ENCODE measurements at regions not wholly inside any gene's neighbourhood (a gene's known extent, or its start where the extent isn't known, plus 50 kb on each side); places are given as distances from the start of the nearest gene placed in this dataset.

DNA sequence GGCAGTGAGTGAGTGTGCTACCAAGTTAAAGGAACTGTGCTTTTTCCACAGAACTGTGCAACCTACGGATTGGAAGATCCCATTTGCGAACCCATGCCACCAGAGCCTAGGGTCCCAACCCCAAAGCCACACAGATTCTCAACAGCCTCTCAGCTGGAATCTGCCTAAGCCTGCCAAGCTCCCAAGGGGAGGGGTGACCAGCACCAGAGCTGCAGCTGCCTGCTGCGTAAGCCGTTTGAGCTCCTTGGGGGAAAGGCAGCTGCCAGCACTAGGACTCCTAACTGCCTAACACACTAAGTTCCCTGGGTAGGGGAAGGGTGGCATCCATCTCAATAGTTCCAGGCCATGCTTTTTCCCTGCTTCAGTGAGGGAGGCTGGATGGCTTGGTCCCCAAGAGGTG lies 738.1 kb upstream of the PRKX start:
- DNase-seq: no peak

- no peak for DNase-seq
Measured at GRCh38 chrX:4450177-4450576, 736.7 kb upstream of the PRKX start.

GRCh38 chrX:4435905-4436304 lies 722.5 kb upstream of the PRKX start:
- DNase-seq: no peak

DNA sequence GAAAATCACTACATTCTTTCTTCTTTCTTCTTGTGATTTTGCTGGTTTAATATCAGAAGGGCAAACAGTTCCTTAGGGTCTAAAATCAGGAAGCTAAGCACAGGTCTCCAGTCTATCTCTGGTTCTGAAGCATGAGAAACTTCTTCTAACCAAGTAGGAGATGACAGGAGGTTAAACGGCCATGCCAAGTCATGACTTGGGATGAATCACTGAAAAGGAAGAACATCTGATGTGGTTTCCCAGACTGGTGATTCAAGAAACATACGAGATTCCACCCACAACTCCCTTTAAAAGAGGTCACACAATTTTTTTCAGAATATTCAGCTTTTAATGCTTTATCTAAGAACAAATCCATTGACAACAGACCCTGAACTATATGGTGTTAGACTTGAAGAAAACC lies 684.0 kb upstream of the PRKX start:
- no peak for DNase-seq

- no peak for DNase-seq
Measured at GRCh38 chrX:4382273-4382672, 668.8 kb upstream of the PRKX start.

DNA sequence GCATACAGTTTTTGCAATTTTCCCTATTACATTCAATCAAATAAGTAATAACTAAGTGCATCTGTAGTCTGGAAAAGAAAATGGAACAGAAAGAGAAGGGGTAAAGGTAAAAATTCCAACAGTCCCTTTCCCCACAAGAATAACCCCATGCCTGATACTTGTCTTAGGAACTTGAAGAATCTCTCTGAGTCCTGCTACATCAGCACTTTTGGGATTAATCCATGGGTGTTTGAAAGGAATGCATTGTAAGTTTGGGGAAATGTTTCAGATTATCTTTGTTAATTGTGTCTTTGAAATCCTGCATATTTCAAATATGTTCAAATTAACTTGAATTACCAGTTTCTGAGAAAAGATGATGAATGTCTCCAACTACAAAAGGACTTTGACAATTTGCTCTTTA lies 667.3 kb upstream of the PRKX start:
- no peak for DNase-seq

- DNase-seq: no peak
Measured at GRCh38 chrX:4379071-4379470, 665.6 kb upstream of the PRKX start.

DNA sequence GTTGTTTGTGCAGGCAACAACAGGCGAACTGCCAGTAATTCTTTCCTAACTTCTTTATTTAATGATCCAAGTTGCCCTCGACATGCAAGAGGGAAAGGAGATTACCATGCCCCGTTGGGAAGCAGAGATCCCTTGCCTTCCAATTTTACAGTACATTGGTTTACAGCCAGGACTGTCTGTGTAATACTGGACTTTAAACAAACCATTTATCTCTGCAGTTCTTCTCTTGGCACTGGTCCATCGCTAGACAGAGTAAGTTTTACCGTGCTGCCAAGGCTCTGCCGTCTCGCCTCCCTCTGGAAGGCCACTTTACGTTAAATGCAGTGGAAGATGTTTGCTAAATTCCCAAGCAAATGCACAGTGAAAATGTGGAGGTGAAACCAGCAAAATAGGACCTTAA lies 660.3 kb upstream of the PRKX start:
- DNase-seq: no peak

DNA sequence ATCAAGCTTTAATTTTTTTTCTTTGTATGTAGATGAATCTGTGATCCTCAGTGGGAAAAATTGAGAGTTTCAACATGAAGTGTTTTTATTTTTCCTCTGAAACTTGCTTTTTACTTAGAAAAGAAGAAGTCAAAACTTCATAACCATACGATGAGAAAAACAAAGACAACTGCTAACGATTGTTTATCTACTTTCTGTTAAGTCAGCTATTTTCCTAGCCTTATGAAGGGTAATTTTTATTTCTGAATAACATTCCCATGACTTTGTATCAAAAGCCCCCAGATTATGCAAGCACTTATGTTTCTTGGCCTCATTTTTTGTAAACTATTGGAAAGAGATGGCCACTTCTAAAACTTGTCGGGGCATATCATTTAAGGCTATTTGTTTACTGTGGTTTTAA lies 645.1 kb upstream of the PRKX start:
- DNase-seq: no peak

GRCh38 chrX:4322916-4323315 lies 609.5 kb upstream of the PRKX start:
- DNase-seq: no peak

- DNase-seq: no peak
Measured at GRCh38 chrX:4320436-4320947, 607.0 kb upstream of the PRKX start.

DNA sequence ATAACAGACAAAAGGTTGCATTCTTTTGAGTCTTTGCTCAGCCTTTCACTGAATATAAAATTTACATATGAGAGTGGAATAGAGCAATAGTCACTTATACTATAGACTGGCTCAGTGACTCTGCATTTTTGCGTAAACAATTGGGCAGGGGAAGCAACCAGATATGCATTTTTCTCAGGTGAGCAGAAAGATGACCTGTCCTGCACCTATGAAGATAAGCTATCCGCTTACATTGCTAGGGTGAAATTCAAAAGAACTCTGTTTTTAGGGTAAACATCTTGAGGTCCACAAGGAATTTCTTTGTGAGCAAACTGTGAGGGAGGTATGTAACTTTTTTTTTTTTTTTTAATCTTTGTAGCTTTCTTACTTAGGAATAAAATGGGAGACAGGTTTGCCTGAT lies 602.4 kb upstream of the PRKX start:
- DNase-seq: no peak

DNA sequence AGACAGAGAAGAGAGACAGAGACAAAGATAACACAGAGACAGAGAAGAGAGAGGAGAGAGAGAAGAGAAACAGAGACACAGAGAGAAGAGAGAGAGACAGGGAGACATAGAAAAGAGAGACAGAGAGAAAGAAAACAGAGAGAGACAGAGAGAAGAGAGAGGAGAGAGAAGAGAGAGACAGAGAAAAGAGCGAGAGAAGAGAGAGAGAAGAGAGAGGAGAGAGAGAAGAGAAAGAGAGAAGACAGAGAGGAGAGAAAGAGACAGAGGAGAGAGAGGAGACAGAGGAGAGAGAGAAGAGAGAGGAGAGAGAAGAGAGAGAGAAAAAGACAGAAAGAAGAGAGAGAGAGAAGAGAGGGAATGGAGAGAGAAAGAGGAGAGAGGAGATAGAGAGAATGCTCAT lies 601.1 kb upstream of the PRKX start:
- no peak for DNase-seq

DNA sequence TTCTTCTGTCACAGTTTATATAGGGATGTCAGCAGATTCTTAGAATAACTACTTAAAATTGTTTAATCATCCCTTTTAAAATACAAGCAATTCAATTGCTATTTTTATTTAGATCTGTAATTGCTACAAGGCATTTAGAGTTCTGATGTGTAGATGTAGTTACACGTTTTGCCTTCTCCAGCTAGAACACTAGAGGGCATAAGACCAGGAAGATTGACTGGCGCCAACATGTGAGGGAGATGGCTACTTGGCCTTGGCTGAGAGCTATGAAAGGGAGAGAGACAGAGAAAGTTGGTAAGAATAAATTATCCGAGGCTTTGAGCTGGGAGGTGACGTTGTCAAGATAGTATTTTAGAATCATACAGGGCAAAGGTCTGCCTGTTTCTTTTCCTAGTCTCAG lies 563.7 kb upstream of the PRKX start:
- DNase-seq: no peak

- DNase-seq: no peak
Measured at GRCh38 chrX:4268676-4269075, 555.2 kb upstream of the PRKX start.

DNA sequence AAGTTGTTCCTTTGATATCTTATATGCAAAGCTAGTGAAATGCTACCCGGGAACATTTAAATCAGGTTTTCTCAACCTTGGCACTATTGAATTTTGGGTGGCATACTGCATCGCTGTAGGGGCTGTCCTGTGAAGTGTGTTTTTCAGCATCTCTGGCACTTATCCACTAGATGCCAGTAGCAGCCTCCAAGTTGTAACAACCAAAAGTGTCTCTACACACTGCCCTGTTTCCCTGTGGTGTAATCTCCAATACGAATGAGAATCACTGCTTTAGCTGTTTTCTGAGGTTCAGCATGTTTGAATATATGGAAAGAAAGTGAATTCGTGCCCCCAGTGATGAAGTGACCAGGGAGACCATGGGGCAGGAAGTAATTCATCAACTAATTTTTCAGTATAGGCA lies 551.6 kb upstream of the PRKX start:
- no peak for DNase-seq

DNA sequence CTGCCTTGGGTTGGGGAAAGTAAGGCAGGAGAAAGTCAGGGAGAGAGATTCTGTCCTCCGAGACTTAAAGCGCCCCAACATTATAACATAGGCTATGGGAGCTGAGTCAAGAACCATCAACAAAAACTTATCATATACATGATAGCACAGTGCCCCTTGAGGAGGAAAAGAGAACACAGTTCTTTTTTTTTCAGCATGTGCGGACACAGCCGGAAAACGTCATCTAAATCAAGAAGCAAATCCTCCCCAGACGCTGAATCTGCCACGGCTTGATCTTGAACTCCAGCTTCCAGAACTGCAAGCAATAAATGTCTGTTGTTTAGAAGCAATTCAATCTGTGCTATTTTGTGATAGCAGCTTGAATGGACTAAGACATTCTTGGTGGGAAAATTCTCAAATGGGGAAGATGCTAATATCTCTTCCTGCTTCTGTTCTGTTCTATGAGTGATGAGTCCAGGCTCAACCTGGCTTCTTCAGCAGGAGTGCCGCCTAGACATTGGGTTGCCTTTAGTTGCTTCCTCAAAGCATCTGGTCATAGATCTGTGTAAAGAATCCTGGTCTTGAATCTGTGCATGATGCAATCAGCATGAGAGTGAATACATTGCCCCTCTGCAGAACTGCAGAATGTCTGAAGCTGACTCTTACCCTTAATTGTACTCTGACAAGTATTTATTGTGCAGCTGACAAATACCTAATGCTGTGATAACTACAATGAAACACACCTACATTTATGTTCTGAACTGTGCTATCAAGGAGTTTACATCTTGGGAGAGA lies 549.8 kb upstream of the PRKX start:
- no peak for DNase-seq

DNA sequence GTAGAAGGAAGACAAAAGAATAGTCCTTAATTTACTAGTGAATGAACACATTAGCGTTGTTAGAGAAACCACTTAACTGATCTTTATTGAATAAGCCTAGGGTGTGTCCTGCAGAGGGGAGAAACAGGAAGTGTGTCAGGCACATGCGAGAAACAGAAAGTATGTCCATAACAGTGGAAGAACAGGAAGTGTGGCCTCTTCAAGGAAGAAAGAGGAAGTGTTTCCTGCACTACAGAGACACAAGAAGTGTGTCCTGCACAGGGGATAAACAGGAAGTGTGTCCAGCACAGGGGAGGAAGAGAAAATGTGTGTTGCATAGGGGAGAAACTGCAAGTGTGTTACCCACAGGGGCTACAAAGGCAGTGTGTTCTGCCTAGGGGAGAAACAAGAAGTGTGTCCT lies 539.6 kb upstream of the PRKX start:
- no peak for DNase-seq

GRCh38 chrX:4249401-4249800 lies 536.0 kb upstream of the PRKX start:
- no peak for DNase-seq

- DNase-seq: no peak
Measured at GRCh38 chrX:4243759-4244158, 530.3 kb upstream of the PRKX start.

DNA sequence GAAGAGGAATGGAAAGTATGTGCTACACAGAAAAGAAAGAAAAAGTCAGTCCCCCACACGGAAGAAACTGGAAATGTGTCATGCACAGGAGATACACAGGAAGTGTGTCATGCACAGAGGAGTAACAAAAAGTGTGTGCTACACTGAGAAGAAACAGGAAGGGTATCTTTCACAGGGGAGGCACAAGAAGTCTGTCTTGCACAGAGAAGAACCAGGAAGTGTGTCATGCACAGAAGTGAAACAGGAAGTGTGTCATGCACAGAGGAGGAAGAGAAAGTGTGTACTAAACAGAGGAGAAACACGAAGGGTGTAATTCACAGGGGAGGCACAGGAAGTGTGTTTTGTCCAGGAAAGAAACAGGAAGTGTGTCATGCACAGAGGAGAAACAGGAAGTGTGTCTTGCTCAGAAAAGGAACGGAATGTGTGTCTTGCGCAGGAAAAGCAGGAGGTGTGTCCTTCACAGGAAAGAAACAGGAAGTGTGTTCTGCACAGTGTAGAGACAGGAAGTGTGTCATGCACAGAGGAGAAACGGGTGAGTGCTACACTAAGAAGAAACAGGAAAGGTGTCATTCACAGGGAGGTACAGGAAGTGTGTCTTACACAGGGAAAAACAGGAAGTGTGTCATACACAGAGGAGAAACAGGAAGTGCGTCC lies 527.2 kb upstream of the PRKX start:
- no peak for DNase-seq

DNA sequence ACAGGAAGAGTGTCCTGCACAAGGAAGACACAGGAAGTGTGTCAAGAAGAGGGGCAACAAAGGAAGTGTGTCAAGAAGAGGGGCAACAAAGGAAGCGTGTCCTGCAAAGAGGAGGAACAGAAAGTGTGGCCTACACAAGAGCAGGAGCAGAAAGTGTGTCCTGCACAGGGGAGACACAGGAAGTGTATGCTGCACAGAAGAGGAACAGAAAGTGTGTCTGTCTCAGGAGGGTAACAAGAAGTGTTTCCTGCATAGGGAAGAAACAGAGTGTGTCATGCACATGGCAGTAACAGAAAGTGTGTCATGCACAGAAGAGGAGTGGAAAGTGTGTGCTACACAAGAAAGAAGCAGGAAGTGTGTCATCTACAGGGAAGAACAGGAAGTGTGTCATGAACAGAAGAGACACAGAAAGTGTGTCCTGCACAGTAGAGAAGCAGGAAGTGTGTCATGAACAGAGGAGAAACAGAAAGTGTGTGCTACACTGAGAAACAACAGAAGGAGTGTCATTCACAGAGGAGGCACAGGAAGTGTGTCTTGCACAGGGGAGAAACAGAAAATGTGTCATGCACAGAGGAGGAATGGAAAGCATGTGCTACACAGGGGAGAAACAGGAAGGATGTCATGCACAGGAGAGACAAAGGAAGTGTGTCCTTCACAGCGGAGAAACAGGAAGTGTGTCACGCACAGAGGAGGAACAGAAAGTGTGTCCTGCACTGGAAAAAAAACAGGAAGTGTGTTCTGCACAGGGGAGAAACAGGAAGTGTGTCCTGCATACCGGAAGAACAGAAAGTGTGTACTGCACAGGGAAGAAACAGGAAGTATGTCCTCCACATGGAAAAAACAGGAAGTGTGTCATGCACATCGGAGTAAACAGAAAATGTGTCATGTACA lies 526.4 kb upstream of the PRKX start:
- no peak for DNase-seq

DNA sequence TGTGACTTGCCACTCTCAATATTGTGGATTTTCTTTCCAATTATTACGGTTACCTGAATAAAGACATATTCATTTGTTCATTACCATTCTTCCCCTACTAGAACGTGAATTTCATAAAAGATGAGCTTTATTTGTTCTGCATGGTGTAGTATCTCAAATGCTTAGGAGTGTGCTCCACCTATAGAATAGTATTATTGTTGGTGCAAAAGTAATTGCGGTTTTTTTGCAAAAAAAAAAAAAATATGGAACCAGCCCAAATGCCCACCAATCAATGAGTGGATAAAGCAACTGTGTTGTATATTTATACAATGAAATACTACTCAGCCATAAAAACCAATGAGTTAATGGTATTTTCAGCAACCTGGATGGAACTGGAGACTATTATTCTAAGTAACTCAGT lies 525.5 kb upstream of the PRKX start:
- no peak for DNase-seq

GRCh38 chrX:4225086-4225485 lies 511.6 kb upstream of the PRKX start:
- DNase-seq: no peak
